ENCODE measurements at regions not wholly inside any gene's neighbourhood (a gene's known extent, or its start where the extent isn't known, plus 50 kb on each side); places are given as distances from the start of the nearest gene placed in this dataset.

GRCh38 chr4:84378983-84379382 lies 120.1 kb downstream of the NKX6-1 start:
- TF ChIP-seq SAFB2 (IDR thresholded peaks at IDR 0.05; ENCODE audit: borderline replicate concordance, low read depth, low read length, severe bottlenecking) = no peak
- TF ChIP-seq TARDBP (IDR thresholded peaks at IDR 0.05) = no peak
- no peak for TF ChIP-seq MNT (conservative IDR thresholded peaks at IDR 0.05)
- TF ChIP-seq YY1 (IDR thresholded peaks at IDR 0.05; ENCODE audit: borderline replicate concordance in 1 of 3, control insufficient read depth in 1 of 3, extremely low read depth in 1 of 3, insufficient read depth in 3 of 3, insufficient read length in 1 of 3, insufficient replicate concordance in 2 of 3, low read depth in 1 of 3, low read length in 2 of 3) = no peak
- TF ChIP-seq MAFF (IDR thresholded peaks at IDR 0.05; ENCODE audit: low read length) = no peak
- no peak for TF ChIP-seq CTCF (IDR thresholded peaks at IDR 0.05 in 2 of 3, conservative IDR thresholded peaks at IDR 0.05 in 1 of 3; ENCODE audit: insufficient read depth in 2 of 3, low read depth in 1 of 3, low read length in 3 of 3)
- TF ChIP-seq KAT7 (CRISPR knock-in tag; IDR thresholded peaks at IDR 0.05; ENCODE audit: borderline replicate concordance) = no peak
- TF ChIP-seq HMGXB4 (CRISPR knock-in tag; IDR thresholded peaks at IDR 0.05) = no peak
- TF ChIP-seq GATAD2A (IDR thresholded peaks at IDR 0.05) = no peak
- TF ChIP-seq THAP12 (CRISPR knock-in tag; IDR thresholded peaks at IDR 0.05) = no peak
- no peak for TF ChIP-seq ZNF431 (CRISPR knock-in tag; IDR thresholded peaks at IDR 0.05)
- no peak for TF ChIP-seq ZNF512 (tag; IDR thresholded peaks at IDR 0.05)
- no peak for TF ChIP-seq SPI1 (IDR thresholded peaks at IDR 0.05; ENCODE audit: borderline replicate concordance, low read depth, low read length)
- no peak for TF ChIP-seq SMAD3 (CRISPR knock-in tag; conservative IDR thresholded peaks at IDR 0.05)

Measured in K562 (cell line).